ENCODE measurements at regions not wholly inside any gene's neighbourhood (a gene's known extent, or its start where the extent isn't known, plus 50 kb on each side); places are given as distances from the start of the nearest gene placed in this dataset.
"Not testable (repeated sequence)": the region's sequence is repeated elsewhere in the genome, so short reads cannot be mapped to it uniquely, and the experiment has no call there.

- H3K4me1 Mint-ChIP-seq (ENCODE audit: unreplicated experiment) = no peaks in the 10 kb centered on the region
Observed at GRCh38 chr15:47119349-47119748, 598.0 kb upstream of the SEMA6D start.

GRCh38 chr15:47124430-47125102 is 592.7 kb upstream of the SEMA6D start:
- no peaks in the 10 kb centered on the region for H3K27me3 Mint-ChIP-seq (ENCODE audit: unreplicated experiment)
- H3K36me3 Mint-ChIP-seq (ENCODE audit: low read depth, unreplicated experiment) = no peaks in the 10 kb centered on the region
- no peak for TF ChIP-seq CTCF (IDR thresholded peaks at IDR 0.05; ENCODE audit: unreplicated experiment)
- H3K4me3 Mint-ChIP-seq (ENCODE audit: unreplicated experiment) = no peak overlapping the region
- no peak for DNase-seq (ENCODE audit: low spot score)
- H3K9me3 Mint-ChIP-seq (ENCODE audit: unreplicated experiment) = peaks cover 9% of the 10 kb centered on the region
- H3K27ac Mint-ChIP-seq (ENCODE audit: unreplicated experiment) = no peak overlapping the region
- H3K4me1 Mint-ChIP-seq (ENCODE audit: unreplicated experiment) = no peaks in the 10 kb centered on the region

More at GRCh38 chr15:47119349-47119748, 598.0 kb upstream of the SEMA6D start:
- DNase-seq (ENCODE audit: low spot score) = no peak
- Mint-ChIP-seq H3K27me3 (ENCODE audit: unreplicated experiment) (no peaks in the 10 kb centered on the region), H3K36me3 (ENCODE audit: low read depth, unreplicated experiment) (no peaks in the 10 kb centered on the region), H3K4me3 (ENCODE audit: unreplicated experiment) (no peak overlapping the region), H3K27ac (ENCODE audit: unreplicated experiment) (no peak overlapping the region), H3K9me3 (ENCODE audit: unreplicated experiment) (no peaks in the 10 kb centered on the region)
- no peak for TF ChIP-seq CTCF (IDR thresholded peaks at IDR 0.05; ENCODE audit: unreplicated experiment)

- TF ChIP-seq CTCF (IDR thresholded peaks at IDR 0.05; ENCODE audit: unreplicated experiment) = no peak
- H3K27ac Mint-ChIP-seq (ENCODE audit: unreplicated experiment) = no peak overlapping the region
- H3K4me1 Mint-ChIP-seq (ENCODE audit: unreplicated experiment) = no peaks in the 10 kb centered on the region
- DNase-seq (ENCODE audit: low spot score) = no peak
- no peaks in the 10 kb centered on the region for H3K36me3 Mint-ChIP-seq (ENCODE audit: low read depth, unreplicated experiment)
- peaks cover 1% of the 10 kb centered on the region for H3K27me3 Mint-ChIP-seq (ENCODE audit: unreplicated experiment)
- H3K4me3 Mint-ChIP-seq (ENCODE audit: unreplicated experiment) = no peak overlapping the region
- H3K9me3 Mint-ChIP-seq (ENCODE audit: unreplicated experiment) = peaks cover 22% of the 10 kb centered on the region
Observed at GRCh38 chr15:47129033-47129432, 588.3 kb upstream of the SEMA6D start.

GRCh38 chr15:47131450-47131849 is 585.9 kb upstream of the SEMA6D start:
- H3K4me1 Mint-ChIP-seq (ENCODE audit: unreplicated experiment); H3K4me3 Mint-ChIP-seq (ENCODE audit: unreplicated experiment); H3K27ac Mint-ChIP-seq (ENCODE audit: unreplicated experiment); H3K27me3 Mint-ChIP-seq (ENCODE audit: unreplicated experiment); DNase-seq (ENCODE audit: low spot score); H3K36me3 Mint-ChIP-seq (ENCODE audit: low read depth, unreplicated experiment): not testable (repeated sequence)
- peaks cover 28% of the 10 kb centered on the region for H3K9me3 Mint-ChIP-seq (ENCODE audit: unreplicated experiment)

GRCh38 chr15:47135267-47135666 is 582.0 kb upstream of the SEMA6D start:
- H3K4me1 Mint-ChIP-seq (ENCODE audit: unreplicated experiment) = no peaks in the 10 kb centered on the region
- H3K27ac Mint-ChIP-seq (ENCODE audit: unreplicated experiment) = no peak overlapping the region
- H3K9me3 Mint-ChIP-seq (ENCODE audit: unreplicated experiment) = peaks cover 21% of the 10 kb centered on the region
- DNase-seq (ENCODE audit: low spot score) = no peak
- TF ChIP-seq CTCF (IDR thresholded peaks at IDR 0.05; ENCODE audit: unreplicated experiment) = no peak
- no peak overlapping the region for H3K4me3 Mint-ChIP-seq (ENCODE audit: unreplicated experiment)
- H3K36me3 Mint-ChIP-seq (ENCODE audit: low read depth, unreplicated experiment) = no peaks in the 10 kb centered on the region
- H3K27me3 Mint-ChIP-seq (ENCODE audit: unreplicated experiment) = peaks cover 1% of the 10 kb centered on the region

Measured in endothelial cell (in vitro differentiated cells).